HG02884 (cell line): ENCODE measurements at regions not wholly inside any gene's neighbourhood (a gene's known extent, or its start where the extent isn't known, plus 50 kb on each side); places are given as distances from the start of the nearest gene placed in this dataset.

Source experiments
- ATAC-seq: cut with Tn5 transposase; IDR thresholded peaks from one replicate; pipeline ENCODE4 v1.9.1; 2021; ENCODE audit warnings: mild to moderate bottlenecking, moderate library complexity; ENCODE audit not compliant: unreplicated experiment

GRCh38 chr11:115776916-115777315, 272.7 kb upstream of the CADM1 start:
- ATAC-seq, result no peak

- ATAC-seq, result no peak
Observed at GRCh38 chr11:115775846-115776245, 271.6 kb upstream of the CADM1 start.

DNA sequence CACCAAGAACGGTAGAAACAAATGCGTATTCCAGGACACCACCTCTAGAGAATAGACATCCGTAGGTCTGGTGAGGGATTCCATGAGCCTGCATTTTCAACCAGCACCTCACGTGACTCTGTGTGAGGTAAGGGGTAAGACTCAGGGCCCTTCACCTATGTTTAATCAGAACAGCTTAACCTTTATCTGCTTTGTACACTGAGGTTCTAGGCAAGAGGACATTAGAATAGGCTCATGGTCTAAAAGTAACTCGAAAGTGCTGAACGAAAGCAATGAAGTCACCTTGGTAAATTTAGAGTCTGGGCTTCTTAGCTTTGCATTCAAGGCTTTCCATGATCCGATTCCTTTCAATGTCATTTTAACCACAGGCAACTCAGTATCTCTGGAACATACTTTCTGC, 270.5 kb upstream of the CADM1 start:
- no peak for ATAC-seq

- ATAC-seq, result no peak
Observed at GRCh38 chr11:115769891-115770290, 265.7 kb upstream of the CADM1 start.

DNA sequence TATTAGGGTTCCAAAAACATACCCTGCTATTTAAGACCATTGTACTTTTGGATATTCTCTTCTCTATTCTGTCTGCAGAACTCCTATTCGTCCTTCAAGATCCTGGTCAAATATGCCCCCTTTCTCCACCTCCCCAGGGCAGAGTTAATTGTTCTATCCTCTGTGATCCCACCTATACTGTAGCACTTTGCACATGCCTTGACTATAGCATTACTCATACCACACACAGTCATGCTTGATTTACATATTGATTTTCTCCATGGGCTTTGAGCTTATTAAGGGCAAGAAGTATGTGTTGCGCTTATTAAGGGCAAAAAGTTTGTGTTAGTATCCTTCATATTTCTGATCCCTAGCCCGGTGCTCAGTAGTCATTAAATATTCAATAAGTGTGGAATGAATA, 263.7 kb upstream of the CADM1 start:
- no peak for ATAC-seq

DNA sequence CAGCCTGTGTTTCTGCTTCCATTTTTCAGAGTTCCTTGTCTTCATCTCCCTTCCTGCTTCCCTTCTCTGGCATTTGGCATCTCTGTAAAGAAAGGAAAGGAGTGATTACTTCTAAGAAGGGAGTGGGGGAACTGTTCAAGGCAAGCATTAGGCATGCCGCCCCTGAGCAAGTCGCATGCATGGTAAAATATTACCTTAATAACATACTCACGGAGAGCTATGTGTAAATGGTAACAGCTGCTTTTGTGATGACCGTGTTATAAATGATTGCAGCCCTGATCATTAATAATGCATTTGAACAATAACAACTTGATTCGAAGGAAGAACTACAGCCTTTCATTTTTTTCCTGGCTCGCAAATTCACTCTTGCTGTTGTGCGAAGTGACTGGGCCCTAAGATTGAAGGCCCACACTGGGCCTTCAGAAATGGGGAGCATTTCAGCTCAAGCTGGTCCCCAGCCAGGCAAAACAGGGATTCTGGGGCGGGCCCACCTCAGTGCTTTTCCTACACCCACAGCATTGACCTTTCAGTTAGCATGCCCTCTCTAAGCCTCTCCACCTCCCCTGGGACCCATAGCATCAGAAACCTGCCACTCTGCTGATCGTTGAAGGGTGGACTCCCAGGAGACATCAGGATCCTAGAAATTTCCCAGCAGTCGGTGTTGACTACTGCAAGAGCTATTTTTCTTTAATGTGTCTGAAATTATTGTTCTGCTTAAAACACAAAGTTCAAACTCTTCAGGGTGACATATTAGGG, 263.0 kb upstream of the CADM1 start:
- no peak for ATAC-seq

- ATAC-seq, result no peak
Observed at GRCh38 chr11:115766561-115766960, 262.3 kb upstream of the CADM1 start.

- no peak for ATAC-seq
Observed at GRCh38 chr11:115765803-115766239, 261.6 kb upstream of the CADM1 start.

- ATAC-seq, result no peak
Observed at GRCh38 chr11:115764176-115764575, 260.0 kb upstream of the CADM1 start.

DNA sequence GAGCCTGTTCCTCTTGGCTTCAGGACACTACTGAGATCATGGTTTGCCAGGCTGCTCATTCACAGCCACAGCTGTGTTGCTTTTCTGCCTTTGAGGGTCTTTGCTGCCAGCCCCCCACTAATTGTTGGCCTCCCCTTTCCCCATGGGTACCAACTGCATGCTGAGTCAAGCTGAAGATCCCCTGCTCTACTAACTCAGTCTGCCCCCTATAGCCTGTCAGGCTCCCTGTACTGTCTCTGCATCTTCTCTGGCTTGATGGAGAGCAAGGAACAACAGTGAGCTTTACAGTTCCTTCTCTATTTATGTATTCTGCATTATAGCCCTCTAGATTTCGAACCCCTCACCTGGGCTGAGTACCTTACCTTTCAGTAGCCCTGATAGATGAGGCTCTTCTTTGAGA, 257.6 kb upstream of the CADM1 start:
- ATAC-seq, result no peak

DNA sequence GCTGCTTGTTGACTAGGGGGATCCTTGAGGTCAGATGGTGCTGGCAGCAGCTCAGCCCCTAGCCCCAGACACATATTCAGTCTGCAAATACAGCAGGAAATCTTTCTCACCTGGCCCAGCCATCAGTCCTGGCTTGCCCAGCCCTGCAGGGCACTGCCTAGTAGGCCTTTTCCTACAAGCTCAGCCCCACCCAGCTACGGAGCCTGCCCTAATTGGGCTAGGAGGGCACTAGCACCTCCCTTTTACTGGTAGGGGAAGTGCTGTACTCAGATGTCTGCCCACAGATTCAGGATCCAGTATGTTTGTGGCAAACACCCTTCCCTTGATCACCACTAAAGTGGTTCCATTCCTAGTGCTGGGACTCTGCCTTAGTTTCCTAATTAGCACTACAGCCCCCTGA, 257.1 kb upstream of the CADM1 start:
- no peak for ATAC-seq

DNA sequence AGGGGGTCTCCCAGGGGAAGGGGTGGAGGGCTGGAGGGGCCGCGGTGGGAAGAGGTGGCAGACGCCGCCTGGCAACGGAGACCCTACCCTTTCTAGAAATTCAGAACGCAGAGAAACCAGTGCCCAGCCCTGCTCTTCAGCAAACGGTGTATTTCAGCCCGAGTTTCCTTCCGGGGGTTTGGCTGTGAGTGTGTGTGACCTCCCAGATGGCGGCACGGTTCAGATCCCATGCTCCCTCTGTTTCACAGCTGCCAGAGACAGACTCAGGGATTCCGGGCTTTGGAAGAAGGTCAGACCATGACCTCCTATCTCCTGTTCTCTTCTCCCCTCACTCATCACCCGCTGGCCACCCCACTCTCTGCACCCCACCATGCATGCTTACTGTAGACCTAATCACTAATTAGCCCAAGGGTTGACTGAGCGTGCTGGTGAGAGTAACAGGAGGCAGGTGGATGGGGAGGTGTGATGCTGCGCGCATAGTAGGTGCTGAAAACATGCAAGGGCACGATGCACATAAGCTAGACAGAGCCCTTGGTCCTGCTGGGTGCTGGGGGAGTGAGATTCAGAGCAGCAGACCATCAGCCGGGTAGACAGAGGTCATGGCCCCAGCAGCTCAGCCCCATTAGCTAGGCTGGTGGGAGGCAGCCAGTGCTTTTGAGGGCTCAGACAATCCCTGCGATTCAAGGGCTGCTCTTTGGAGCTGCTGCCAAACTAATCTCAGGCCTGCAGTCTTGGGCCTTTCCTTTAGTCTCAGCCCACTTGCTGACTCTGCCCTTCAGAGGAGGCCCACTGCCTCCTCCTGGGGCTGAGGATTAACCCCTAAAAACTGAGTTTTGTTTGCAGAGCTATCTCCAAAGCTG, 256.5 kb upstream of the CADM1 start:
- ATAC-seq, result no peak

- no peak for ATAC-seq
Observed at GRCh38 chr11:115759622-115760460, 255.6 kb upstream of the CADM1 start.

- ATAC-seq, result no peak
Observed at GRCh38 chr11:115758011-115758410, 253.8 kb upstream of the CADM1 start.

DNA sequence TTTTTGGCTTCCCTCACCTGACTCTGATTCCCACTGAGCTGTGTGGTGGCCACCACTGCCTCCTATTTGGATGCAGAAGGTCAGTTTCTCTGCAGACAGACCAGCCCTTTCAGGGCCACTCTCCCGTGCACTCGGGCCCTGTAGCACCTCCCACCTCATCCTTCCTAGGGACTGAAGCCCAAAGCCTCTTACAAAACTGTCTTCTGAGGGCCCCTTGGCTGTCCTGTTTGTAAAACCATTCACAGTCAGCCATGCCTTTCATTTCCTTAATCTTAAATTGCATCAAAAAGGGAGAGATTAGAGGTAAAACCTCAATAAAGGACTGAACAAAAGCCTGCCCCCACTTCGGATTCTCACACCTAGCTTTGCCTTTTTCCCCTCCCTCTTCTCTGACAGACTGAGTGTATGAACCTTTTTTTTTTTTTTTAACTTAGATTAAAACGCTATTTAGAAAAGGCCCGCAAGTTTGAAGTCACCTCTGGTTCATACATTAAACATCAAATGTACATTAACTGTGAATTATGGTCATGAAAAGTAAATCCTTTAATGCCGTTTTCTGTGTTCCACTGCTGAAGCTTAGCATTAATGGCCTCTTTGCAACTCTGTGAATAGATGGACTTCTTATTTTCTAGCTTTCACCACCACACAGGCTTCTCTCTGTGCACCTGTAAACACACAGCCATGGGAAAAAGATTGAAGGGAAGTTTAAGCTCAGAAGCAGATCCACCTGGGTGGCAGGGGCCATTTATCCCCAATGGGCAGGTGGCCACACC, 247.2 kb upstream of the CADM1 start:
- ATAC-seq, result no peak

DNA sequence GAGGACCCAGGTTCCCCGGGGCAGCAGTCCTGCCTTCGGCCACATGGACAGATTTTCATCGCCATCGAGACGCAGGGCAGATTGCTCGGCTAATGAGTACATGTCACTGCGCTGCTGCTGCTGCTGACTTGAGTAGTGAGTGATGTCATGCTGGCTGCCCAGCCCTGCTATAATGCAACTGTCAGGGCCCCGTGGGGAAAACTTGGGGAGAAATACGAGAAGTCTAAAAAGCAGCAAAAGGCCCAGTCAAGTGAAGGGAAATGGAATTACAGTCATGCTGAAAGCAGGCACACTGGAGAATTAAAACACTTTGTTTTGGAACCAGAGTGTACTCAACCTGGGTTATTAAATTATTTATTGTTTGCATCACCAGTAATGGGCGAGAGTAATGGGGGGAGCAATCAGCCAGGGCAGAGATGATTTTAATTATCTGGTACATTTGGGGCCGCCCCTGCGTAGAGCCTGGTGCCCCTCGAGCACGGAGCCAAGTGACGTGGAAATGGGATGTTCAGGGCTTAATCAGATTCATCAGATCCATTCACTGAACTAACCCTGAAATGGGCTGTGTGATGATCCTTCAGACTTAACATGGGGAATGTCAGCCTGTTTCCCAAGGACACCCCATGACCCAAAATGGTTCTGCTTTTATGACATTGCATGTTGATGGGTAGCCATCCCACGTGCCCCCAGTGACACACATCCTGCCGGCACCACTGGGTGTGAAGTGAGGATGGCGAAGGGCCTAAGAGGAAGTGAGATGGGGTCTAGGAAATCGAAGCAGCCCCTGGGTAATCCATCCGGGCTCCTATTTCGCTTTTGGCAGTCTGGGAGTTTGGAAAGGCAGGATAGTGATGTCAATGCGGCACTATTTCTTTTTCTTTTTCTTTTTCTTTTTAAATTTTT, 241.6 kb upstream of the CADM1 start:
- ATAC-seq, result no peak

DNA sequence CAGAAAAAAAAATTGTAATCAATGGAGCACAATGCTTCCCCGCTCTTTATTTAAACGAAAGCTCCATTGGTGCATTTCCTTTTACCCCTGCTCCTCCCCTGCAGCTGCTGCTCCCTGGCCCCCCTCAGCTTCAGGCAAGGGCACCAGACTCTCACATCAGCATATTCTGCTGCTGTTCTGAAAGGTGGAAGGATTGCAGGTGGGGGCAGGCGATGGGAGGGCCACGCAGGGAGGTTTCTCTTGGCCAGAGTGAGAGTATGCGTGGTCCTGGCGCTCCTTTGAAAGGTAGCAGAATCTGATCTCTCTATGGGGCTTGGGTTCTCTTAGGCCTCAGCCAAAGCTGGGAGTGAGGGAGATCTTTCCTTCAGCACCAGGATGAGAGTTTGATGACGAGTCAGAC, 240.9 kb upstream of the CADM1 start:
- ATAC-seq, result no peak

GRCh38 chr11:115743719-115744118, 239.5 kb upstream of the CADM1 start:
- no peak for ATAC-seq

- ATAC-seq, result no peak
Observed at GRCh38 chr11:115741376-115742107, 237.3 kb upstream of the CADM1 start.
